GM21717 (cell line): ENCODE measurements at regions not wholly inside any gene's neighbourhood (a gene's known extent, or its start where the extent isn't known, plus 50 kb on each side); places are given as distances from the start of the nearest gene placed in this dataset.

Experiments
- ATAC-seq: cut with Tn5 transposase; IDR thresholded peaks from one replicate; pipeline ENCODE4 v1.9.1; 2021; ENCODE audit warnings: mild to moderate bottlenecking, moderate library complexity; ENCODE audit not compliant: unreplicated experiment

DNA sequence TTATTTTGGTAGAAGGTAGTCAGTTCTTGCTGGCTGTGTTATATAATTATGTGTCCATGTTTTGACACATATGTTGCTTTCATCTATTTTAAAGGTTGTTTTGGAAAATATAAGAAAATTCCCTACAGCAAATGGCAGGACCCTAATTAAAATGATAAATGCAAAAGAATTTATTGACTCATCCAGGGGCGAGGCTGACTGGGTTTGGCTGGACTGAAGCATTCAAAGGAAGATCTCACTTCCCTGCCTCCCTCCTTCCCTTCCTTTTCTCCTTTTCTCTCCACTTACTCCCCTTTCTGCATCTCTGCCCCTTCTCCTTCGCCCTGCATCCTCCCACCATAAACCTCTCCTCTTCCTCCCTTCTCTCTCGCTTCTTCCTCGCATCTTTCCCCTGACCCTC, 129.6 kb downstream of the SNAPC1 start:
- ATAC-seq = no peak

DNA sequence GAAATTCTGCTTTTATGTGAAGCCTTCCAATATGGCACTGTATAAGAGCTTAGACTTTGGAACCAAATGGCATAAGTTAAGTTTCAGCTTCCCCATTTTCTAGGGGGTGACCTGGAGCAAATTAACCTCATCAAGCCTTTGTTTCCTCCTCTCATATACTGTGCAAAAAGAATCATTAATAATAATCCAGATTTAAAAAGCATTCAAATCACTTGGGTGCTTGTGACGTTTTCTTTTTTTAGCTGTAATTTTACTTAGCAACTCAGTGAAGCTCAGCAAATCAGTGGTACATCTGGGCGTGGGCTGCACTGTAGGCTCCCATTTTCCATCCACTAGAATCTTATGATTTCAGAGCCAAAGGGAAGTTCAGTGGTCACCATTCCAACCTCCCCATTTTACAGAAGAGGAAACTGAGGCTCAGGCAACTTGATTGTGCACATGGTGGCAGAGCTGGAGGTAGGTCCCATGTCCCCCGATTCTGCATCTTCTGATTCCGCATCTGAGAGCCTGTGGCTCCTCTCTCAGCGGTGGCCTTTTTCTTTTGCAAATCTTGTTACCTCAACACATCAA, 131.2 kb downstream of the SNAPC1 start:
- ATAC-seq = no peak

DNA sequence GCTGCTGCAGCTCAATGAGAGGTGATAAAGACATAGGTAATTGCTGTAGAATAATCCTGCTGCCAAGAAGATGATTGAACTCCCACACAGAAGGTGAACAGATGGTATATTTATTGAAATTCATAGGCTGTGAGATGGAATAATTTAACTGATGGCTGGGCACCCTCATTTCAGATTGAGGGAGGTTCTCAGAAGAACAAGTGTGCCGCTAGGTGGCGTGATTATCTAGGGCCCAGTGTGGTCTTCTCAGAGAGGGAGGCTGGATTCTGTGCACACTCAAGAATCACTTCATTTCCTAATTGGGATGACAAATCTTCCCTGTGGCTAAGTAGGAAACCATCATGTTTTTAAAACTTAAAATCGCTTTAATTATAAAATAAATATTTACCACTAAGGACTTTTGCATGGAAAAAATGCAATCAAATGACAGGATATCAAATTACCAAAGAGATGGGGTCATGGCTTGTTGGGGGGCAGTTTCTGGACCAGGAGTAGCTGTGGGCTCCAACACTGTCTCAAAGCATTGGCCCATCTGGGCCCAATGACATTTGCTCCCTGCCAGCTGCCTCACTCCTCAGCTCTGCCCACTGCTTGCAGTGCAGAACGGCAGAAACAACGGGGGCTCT, 132.3 kb downstream of the SNAPC1 start:
- ATAC-seq = no peak

DNA sequence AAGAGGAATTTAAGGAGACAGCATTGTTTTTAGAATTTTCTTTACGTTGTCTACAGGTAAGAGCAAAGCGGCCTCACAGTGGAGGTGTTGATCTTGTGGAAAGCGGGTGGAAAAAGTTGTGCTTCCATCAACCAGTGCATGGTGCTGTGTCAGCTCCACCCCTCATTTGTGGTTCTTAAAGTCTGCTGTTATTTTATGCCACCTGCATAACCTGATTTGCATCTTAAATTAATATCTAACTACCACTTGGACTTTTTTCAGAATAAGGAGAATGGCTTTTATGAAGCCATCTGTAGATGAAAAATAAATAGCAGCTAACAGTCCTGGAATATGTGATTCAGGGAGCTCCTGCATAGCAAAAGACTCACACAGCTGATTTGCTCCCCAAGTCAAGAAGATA, 135.1 kb downstream of the SNAPC1 start:
- ATAC-seq = no peak

DNA sequence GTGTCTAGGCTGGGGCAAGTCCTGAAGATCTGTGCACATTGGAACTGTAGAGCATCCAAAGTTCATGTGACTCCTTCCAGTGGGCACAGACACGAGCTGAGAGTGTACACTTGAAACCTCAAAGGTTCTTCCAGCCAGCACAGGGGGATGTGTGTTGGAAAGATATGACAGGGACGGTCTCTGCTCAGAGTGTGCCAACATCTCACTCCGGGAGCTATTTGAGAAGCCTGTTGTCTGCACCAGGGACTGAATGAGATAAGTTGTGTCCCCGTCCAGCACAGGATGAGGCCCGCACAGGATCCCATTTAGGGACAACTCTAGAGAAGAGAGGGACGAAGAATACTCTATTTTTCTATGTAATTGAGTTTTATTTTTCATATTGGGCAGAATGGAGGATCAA, 136.3 kb downstream of the SNAPC1 start:
- ATAC-seq = no peak

DNA sequence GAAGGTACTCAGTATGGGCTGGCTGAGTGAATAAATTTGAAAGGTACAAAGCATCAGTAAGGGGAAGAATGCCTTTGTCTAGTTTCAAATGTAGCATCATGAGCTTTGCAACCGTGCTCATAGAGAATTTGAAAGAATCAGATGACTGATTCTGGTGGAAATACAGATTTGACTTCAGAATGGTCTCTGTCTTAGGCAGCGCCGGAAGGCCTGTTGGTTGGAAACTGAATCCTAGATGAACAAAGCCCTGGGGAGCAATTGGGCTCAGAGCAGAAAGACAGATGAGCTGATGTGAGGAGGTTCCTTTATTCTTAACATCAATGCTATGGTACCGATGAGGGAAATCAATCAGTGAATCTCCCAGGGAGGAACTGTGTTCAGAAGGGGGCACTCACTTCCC, 137.3 kb downstream of the SNAPC1 start:
- no peak for ATAC-seq

DNA sequence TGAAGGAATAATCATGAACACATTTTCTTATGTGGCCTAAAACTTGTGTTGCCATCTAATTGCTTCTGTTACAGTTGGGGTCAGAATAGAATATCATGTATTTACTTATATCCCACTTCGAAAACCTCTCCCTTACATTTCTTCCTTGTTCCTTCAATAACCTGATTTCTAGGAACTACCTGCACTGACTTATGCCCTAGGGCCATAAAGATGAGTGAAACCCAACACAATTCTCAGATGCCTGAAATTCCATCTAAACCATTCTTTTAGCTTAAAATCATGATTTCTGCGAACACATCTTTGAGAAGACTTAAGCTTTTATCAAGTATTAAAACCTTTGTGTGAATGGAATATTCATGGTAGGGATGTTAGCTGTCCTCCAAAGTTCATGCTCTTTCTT, 142.7 kb downstream of the SNAPC1 start:
- ATAC-seq = no peak

DNA sequence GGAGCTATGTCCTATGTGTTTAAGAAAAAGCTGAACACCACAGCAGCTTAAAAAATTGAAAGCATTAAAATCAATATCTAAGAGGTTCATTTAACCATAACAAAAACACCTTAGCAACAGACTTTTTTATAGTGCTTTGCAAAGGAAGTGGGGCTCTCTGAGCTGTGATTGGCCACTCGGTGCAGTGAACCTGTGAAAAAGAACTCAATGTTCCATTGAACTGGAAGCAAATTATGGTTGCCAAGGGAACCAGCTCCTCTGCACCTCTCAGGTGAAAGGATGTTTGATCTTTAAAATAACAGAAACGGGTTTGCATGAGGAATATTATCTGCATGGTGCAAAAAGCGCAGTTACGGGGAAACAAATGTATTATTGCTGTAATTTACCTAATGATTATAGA, 149.4 kb downstream of the SNAPC1 start:
- no peak for ATAC-seq

DNA sequence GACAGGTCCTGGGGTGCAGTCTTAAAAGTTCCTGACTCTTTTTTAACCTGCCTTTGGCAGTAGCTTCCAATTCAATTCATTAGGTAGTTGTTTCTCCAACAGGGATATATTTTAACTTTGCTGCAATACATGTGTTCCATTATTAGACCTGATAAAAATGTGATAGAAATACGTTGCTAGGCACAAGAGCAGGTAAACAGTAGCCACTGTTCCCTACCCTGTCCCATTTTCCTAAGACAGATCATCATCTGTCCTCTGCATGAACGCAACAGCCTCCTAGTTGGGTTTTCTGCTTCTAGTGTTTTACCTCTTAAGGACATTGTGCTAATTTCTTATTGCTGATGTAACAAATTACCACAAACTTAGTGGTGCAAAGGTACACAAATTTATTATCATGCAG, 156.8 kb downstream of the SNAPC1 start:
- ATAC-seq = no peak

DNA sequence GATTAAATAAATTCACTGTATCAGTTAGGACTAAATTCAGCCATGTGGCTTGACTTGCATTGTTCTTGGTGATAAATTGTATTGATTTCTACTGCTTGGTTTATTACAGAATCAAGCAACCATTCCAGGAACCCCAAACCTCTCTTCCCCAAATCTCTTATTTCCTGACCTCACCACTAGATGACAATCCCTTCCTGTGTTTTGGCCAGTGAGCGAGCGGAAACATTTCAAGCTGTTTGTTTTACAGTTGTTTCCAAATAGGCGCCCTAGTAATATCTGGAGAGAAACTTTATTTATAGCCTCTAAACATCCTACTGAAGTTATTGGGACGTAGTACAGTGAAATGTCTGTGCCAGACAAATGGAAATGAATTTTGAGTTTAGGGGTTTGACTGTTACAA, 161.1 kb downstream of the SNAPC1 start:
- no peak for ATAC-seq

DNA sequence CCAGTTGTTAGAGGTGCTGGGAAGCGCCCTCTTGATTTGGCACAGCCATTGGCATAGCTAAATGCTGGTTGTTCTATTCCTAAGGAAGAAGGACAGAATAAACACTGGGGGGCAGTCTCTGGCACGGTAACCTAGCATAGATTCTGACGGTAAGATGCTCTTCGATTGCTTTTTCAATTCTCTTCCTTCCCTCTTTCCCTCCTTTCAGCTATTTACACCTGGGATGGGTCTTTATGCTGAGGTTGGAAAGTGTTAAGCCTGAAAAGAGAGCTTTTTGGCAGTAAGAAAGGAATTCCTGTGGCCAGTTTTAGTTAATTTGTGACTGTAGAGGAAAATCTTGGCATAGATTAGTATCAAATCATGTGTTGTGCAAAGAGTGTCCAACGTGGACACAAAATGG, 162.8 kb downstream of the SNAPC1 start:
- no peak for ATAC-seq

DNA sequence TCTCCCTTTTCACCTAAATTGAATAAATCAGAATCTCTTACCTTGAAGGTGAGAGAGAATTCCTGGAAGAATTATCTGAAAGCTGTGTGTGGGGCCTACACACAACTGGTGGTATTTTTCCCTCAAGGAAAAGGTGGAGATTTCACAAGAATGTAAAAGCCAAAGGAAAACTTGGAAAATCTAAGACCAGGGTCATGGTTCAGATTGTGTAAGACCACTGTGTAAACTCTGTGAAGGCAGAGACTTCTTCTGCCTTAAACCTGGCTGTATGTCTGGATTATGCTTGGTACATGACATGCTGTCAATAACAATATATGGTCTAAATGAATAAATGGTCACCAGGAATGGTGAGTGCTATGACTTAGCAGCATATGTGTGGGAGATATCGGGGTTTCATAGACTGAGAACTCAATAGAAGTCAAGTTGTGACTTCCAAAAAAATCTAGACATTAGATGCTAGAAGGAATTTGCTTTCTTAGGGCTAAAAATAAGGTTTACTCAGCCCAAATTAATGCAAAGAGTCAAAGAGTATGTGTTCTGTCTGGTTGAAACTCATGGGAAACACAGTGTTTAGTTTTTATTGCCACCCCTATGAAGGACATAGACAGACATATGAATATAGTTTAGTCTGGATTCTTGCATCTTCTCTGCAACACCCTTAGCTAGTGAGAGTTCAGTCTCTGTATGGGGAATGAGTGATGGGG, 163.7 kb downstream of the SNAPC1 start:
- no peak for ATAC-seq

DNA sequence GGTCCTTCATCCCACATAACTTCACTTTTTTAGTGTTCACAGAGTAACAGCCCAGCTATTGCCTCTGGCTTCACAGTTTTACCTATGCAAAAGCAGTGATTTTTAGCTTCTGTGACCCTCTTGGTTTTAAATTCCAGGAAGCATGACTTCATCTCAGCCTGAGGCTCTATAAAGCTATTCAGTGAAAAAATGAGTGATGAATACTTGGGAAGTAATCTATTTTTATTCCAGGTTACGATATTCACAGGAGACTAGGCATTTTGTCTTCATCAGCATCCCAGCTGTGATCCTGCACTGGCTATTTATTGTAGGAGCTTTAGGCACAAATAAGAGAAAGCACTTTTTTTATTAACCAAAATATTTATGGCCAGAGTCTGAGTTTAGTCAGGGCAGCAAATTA, 164.8 kb downstream of the SNAPC1 start:
- ATAC-seq = no peak

DNA sequence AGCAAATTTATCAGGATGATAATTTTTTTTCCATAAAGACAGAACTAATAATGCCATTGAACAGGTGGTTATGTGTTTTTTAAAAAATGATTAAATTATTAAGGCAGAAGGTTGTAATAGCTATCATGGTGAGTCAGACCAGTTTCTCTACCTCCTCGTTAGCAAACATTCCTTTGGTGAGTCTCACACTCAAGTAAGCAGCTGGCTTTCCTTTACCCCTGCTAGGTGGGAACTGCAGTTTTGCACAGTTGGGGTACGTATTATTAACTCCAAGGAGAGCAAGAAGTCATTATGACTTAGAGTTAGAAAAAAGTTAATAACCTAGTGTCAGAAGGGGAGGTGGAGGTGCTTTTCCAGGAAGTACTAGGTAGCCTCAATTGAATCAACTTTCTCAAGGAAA, 165.3 kb downstream of the SNAPC1 start:
- no peak for ATAC-seq

DNA sequence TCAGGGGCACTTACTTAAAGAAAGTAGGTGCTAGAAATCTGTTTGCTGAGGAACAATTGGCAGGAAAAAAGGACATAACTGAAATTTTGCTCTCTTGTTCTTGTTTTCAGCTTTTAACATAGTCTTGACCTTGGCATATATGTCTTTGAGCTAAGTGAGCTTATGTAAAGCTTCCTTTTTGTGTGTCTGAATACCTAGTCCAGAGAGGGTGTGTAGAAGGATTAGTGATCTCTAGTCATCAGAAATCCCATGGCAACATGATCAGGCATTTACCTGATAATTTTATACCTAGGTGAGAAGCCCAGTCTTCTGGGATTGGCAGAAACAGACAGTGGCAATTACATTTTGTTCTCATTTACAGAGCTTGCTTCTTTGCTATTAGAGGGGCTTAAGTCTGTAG, 166.1 kb downstream of the SNAPC1 start:
- no peak for ATAC-seq

DNA sequence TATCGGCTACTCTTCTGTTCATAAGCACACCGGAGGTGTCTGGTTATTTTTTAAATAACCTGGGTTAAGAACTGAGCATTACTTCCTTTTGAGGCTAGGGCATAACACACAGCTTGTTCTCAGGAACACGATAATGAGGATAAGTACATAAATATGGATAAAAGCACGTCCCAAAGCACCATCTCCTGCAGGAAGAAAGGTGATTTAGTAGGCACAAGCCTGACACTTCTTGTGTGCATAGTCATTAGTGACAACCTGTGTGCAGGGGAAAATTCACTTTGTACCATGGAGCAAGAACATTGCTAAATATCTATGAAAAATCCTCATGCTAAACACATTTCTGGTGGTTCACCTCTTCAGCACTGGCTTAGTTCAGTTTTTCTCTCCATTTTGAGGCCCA, 166.5 kb downstream of the SNAPC1 start:
- ATAC-seq = no peak

DNA sequence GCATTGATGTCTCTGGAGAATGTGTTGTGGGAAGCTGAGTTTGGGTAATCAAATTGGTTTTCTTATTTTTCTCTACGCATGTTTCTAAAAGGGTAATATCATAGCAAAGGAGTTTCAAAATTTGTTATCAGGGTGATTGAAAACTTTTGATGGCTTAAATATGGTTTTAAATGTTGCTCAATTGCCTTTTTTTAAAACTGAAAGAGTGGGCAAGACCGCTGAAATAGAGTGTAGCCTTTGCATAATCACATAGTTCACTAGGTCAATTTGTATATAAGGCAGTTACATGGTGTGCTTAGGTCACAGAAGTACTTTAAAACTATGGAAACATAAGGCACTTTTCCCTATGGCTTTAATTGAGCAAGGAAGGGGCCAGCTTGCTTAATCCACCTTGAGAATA, 167.4 kb downstream of the SNAPC1 start:
- no peak for ATAC-seq

DNA sequence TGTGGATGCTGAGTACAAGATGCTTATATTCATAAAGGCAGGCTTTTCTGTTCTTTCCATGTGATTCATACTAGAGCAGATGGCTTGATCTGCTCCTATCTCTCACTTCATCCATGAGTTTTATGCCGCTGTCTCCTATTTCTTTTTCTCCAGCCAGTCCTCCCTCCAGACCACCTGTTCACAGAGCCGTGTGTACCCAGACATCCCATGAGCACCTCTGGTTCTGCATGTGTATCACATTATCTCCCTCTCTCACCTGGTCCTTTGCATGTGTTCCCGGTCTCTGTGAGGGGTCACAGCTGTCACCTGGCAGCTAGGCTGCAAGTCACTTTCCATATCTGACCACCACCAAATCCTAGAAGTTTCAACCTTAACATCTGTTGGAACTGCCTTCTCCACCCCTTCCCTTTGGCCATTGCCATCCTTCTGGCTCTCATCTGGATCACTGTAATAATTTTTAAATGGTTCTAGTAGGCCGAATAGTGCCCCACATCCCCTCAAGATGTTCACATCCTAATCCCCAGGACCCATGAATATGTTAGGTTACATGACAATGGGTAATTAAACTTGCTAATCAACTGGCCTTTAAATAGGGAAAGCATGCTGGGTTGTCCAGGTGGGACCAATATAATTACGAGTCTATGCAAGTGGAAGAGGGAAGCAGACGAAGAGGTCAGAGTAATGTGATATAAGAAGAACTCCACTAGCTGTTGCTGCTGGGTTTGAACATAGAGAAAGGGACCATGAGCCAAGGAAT, 168.1 kb downstream of the SNAPC1 start:
- ATAC-seq = no peak

DNA sequence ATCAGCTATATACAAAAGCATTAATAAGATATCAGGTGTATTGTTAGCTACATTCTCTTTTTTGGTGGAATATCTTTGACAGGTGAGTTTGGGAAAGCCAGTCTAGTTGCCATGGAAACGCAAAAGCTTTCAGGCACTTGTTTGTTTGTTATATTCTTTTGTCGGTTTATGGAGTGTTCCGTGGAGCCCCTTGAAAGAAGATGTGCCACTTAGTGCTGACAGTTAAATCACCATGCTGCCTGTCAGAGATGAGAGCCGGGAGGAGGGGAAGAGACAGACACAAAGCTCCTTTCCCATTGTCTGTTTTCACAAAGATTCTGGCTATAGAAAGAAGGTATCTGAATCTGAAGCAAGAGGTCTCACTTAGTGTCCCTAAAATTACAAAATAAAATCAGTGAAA, 170.8 kb downstream of the SNAPC1 start:
- ATAC-seq = no peak

DNA sequence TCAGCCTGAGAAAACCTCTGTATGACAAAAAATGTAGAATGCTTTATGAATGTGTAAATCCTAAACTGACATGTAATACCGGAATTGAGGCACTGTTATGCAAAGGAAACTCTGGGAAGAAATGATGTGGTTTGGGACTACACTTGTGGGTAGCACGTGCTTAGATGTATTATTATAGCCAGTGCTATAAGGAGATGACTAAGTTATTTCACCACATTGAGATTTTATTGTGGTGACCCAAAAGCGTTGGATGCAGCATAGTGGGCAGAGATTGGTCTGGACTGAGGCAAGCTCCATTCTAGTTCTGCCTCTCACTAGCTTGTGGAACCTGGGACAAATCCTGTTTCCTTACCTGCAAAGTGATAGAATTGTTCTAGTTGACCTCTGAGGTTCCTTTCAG, 172.2 kb downstream of the SNAPC1 start:
- ATAC-seq = no peak

DNA sequence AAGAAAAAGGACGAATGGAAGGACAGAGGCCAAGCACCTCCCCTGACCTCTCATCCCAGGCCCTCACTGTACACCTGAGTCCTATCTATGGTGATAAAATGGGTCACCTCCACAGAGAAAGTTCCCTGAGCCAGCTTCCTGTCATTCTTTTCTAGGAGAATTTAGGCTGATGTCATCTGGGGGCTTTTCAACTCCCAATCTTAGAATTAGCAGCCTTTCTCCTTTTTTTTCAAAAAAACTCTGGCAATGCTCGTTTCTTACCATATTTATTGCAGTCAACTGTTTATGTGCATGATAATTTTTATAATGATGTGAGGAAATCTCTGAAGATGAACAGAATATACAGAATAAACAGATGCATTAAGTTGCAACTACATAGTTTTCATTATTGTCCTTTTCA, 177.6 kb downstream of the SNAPC1 start:
- no peak for ATAC-seq
